Neuronal stem cell (in vitro differentiated cells): ENCODE measurements at regions not wholly inside any gene's neighbourhood (a gene's known extent, or its start where the extent isn't known, plus 50 kb on each side); places are given as distances from the start of the nearest gene placed in this dataset.

Source experiments
- DNase-seq: peaks from one replicate; pipeline ENCODE4 v3.0.0-alpha.2; 2013; ENCODE audit warnings: low spot score
- H2AFZ ChIP-seq: one replicate; pipeline ENCODE4 v1.6.1; 2013; ENCODE audit warnings: mild to moderate bottlenecking, low read length, inconsistent platforms
- H2AK5ac ChIP-seq: 2 replicates; pipeline ENCODE4 v1.6.1; 2013; ENCODE audit warnings: low read depth, mild to moderate bottlenecking, inconsistent platforms, low read length, moderate library complexity, mixed read lengths
- H2BK120ac ChIP-seq: 2 replicates; pipeline ENCODE4 v1.6.1; 2013; ENCODE audit warnings: low read depth, mild to moderate bottlenecking, inconsistent platforms, low read length, moderate library complexity, mixed read lengths
- H2BK12ac ChIP-seq: one replicate; pipeline ENCODE4 v1.6.1; 2013; ENCODE audit warnings: low read length, inconsistent platforms
- H2BK15ac ChIP-seq: 2 replicates; pipeline ENCODE4 v1.6.1; 2013; ENCODE audit warnings: mild to moderate bottlenecking, low read length, inconsistent platforms, mixed read lengths
- H2BK5ac ChIP-seq: one replicate; pipeline ENCODE4 v1.6.1; 2013; ENCODE audit warnings: inconsistent platforms, mild to moderate bottlenecking, low read length, moderate library complexity
- H3K14ac ChIP-seq: one replicate; pipeline ENCODE4 v1.6.1; 2013; ENCODE audit warnings: low read length, inconsistent platforms
- H3K18ac ChIP-seq: 2 replicates; pipeline ENCODE4 v1.6.1; 2013; ENCODE audit warnings: low read length, inconsistent platforms
- H3K23ac ChIP-seq: 2 replicates; pipeline ENCODE4 v1.6.1; 2013; ENCODE audit warnings: low read depth, mild to moderate bottlenecking, mixed read lengths, low read length, inconsistent platforms; ENCODE audit not compliant: poor library complexity
- H3K27ac ChIP-seq: replicated peaks from 3 replicates; pipeline ENCODE4 v1.5.1; 2013; ENCODE audit warnings: low read length, inconsistent platforms
- H3K27me3 ChIP-seq, 3 experiments: 2 replicates each; pipeline ENCODE4 v1.6.1; 2013; ENCODE audit warnings: low read length in 3 of 3, mild to moderate bottlenecking in 2 of 3, inconsistent platforms in 1 of 3, low read depth in 1 of 3, mixed read lengths in 1 of 3, moderate library complexity in 1 of 3; ENCODE audit not compliant: control insufficient read depth in 3 of 3, insufficient read depth in 3 of 3
- H3K36me3 ChIP-seq, 2 donors: replicated peaks in 1 of 2; 2 replicates each; pipeline ENCODE4 v1.6.1; 2013; ENCODE audit warnings: low read length in 2 of 2; ENCODE audit not compliant: control insufficient read depth in 2 of 2, insufficient read depth in 2 of 2
- H3K4ac ChIP-seq: 2 replicates; pipeline ENCODE4 v1.6.1; 2013; ENCODE audit warnings: inconsistent platforms, mild to moderate bottlenecking, low read length, moderate library complexity
- H3K4me1 ChIP-seq, 2 donors: 1 replicate in 1 of 2; 2 replicates in 1 of 2; pipeline ENCODE4 v1.6.1; 2013; ENCODE audit warnings: low read length in 2 of 2, low read depth in 1 of 2; ENCODE audit not compliant: control insufficient read depth in 2 of 2, insufficient read depth in 1 of 2
- H3K4me2 ChIP-seq: one replicate; pipeline ENCODE4 v1.6.1; 2013; ENCODE audit warnings: mild to moderate bottlenecking, low read length, inconsistent platforms; ENCODE audit not compliant: insufficient read depth, poor library complexity, severe bottlenecking
- H3K4me3 ChIP-seq, 2 donors: 2 replicates each; pipeline ENCODE4 v1.5.1; 2013; ENCODE audit warnings: low read length in 2 of 2, mild to moderate bottlenecking in 2 of 2, inconsistent platforms in 1 of 2, moderate library complexity in 1 of 2
- H3K79me1 ChIP-seq: one replicate; pipeline ENCODE4 v1.6.1; 2013; ENCODE audit warnings: low read depth, mild to moderate bottlenecking, inconsistent platforms, low read length, moderate library complexity
- H3K9ac ChIP-seq: one replicate; pipeline ENCODE4 v1.6.1; 2013; ENCODE audit warnings: mild to moderate bottlenecking, low read depth, low read length, inconsistent platforms; ENCODE audit not compliant: poor library complexity
- H3K9me3 ChIP-seq, 2 donors: replicated peaks in 1 of 2; 2 replicates each; pipeline versions ENCODE3 to v1.6.1; 2013; ENCODE audit warnings: low read length in 2 of 2, mild to moderate bottlenecking in 2 of 2, inconsistent platforms in 1 of 2, low read depth in 1 of 2, mixed read lengths in 1 of 2, moderate library complexity in 1 of 2; ENCODE audit not compliant: control insufficient read depth in 2 of 2, insufficient read depth in 1 of 2
- H4K8ac ChIP-seq: one replicate; pipeline ENCODE4 v1.6.1; 2013; ENCODE audit warnings: low read depth, mild to moderate bottlenecking, inconsistent platforms, low read length, moderate library complexity
- H4K91ac ChIP-seq: one replicate; pipeline ENCODE4 v1.6.1; 2013; ENCODE audit warnings: low read length, low read depth, mild to moderate bottlenecking, inconsistent platforms; ENCODE audit not compliant: poor library complexity
- WGBS, 2 donors: extraction: QIAGEN DNeasy Blood & Tissue Kit; methylation state at CpG; one replicate each; pipeline ENCODE4 v1.1.7; 2013; ENCODE audit warnings: missing lambda C conversion rate in 2 of 2, mixed read lengths in 1 of 2; ENCODE audit not compliant: insufficient read length in 2 of 2, insufficient replicate concordance in 1 of 2; ENCODE audit errors: extremely low coverage in 2 of 2; 5-methylcytosine and 5-hydroxymethylcytosine counted together

- H3K4me3 ChIP-seq: no peak overlapping the region
- H3K27me3 ChIP-seq: no peaks in the 10 kb centered on the region
- no peak overlapping the region for H2AFZ ChIP-seq
- no peak overlapping the region for H2BK15ac ChIP-seq
- peaks cover 3 to 8% of the 10 kb centered on the region in 2 donors for H3K36me3 ChIP-seq
- no peak overlapping the region for H3K9ac ChIP-seq
- H3K4ac ChIP-seq: no peak overlapping the region
- H3K23ac ChIP-seq: no peak overlapping the region
- H2BK5ac ChIP-seq: no peak overlapping the region
- H3K4me2 ChIP-seq: no peak overlapping the region
- WGBS, 2 donors: no CpG with 5 or more reads among the region's 8 CpGs
- H3K4me1 ChIP-seq: no peaks in the 10 kb centered on the region
- no peak overlapping the region for H3K27ac ChIP-seq
- H2AK5ac ChIP-seq: no peak overlapping the region
- no peak overlapping the region for H2BK120ac ChIP-seq
- H3K79me1 ChIP-seq: peaks cover 2% of the 10 kb centered on the region
- H2BK12ac ChIP-seq: no peak overlapping the region
- peaks cover 3 to 8% of the 10 kb centered on the region in 2 donors for H3K9me3 ChIP-seq
- no peak overlapping the region for H4K8ac ChIP-seq
- H3K18ac ChIP-seq: no peak overlapping the region
- DNase-seq: no peak
- no peak overlapping the region for H4K91ac ChIP-seq
- no peak overlapping the region for H3K14ac ChIP-seq
Observed at GRCh38 chr21:31443736-31444521, 99.9 kb upstream of the TIAM1 start.

- Histone ChIP-seq H2BK12ac (no peak overlapping the region), H4K91ac (no peak overlapping the region), H2BK120ac (no peak overlapping the region), H3K4ac (no peak overlapping the region), H3K23ac (no peak overlapping the region), H4K8ac (no peak overlapping the region), H3K27me3 (no peaks in the 10 kb centered on the region), H3K9me3 (peaks cover 3 to 8% of the 10 kb centered on the region in 2 donors), H3K4me2 (no peak overlapping the region), H3K79me1 (peaks cover 2% of the 10 kb centered on the region), H2BK15ac (no peak overlapping the region), H3K36me3 (peaks cover 3 to 8% of the 10 kb centered on the region in 2 donors), H3K27ac (no peak overlapping the region), H2AK5ac (no peak overlapping the region), H2AFZ (no peak overlapping the region), H3K18ac (no peak overlapping the region), H3K4me3 (no peak overlapping the region), H3K9ac (no peak overlapping the region), H2BK5ac (no peak overlapping the region), H3K4me1 (no peaks in the 10 kb centered on the region), H3K14ac (no peak overlapping the region)
- no CpG with 5 or more reads among the region's 6 CpGs for WGBS, 2 donors
- no peak for DNase-seq
Observed at GRCh38 chr21:31442339-31442738, 98.3 kb upstream of the TIAM1 start.

GRCh38 chr21:31429506-31429905 lies 85.4 kb upstream of the TIAM1 start:
- no CpG with 5 or more reads among the region's 9 CpGs for WGBS, 2 donors
- Histone ChIP-seq H3K18ac (no peak overlapping the region), H3K27me3 (no peaks in the 10 kb centered on the region), H3K4me2 (no peak overlapping the region), H2BK120ac (no peak overlapping the region), H3K4me3 (no peak overlapping the region), H3K4ac (no peak overlapping the region), H2AK5ac (no peak overlapping the region), H3K36me3 (peaks cover 2 to 12% of the 10 kb centered on the region in 2 donors), H3K27ac (no peak overlapping the region), H3K9ac (no peak overlapping the region), H3K4me1 (peaks cover 0 to 10% of the 10 kb centered on the region in 2 donors), H4K8ac (no peak overlapping the region), H4K91ac (no peak overlapping the region), H2BK12ac (no peak overlapping the region), H3K23ac (no peak overlapping the region), H3K9me3 (no peaks in the 10 kb centered on the region), H3K14ac (no peak overlapping the region), H2BK5ac (no peak overlapping the region), H2BK15ac (no peak overlapping the region), H2AFZ (no peak overlapping the region), H3K79me1 (peaks cover 3% of the 10 kb centered on the region)
- DNase-seq: no peak

GRCh38 chr21:31426235-31426797 lies 82.3 kb upstream of the TIAM1 start:
- Histone ChIP-seq H2BK12ac (no peak overlapping the region), H3K23ac (no peak overlapping the region), H3K4ac (no peak overlapping the region), H4K8ac (no peak overlapping the region), H2AK5ac (no peak overlapping the region), H2BK5ac (no peak overlapping the region), H2BK15ac (no peak overlapping the region), H3K4me3 (no peak overlapping the region), H3K27me3 (no peaks in the 10 kb centered on the region), H3K36me3 (peaks cover 0 to 12% of the 10 kb centered on the region in 2 donors), H3K9ac (no peak overlapping the region), H3K79me1 (peaks cover 3% of the 10 kb centered on the region), H3K9me3 (no peaks in the 10 kb centered on the region), H4K91ac (no peak overlapping the region), H3K14ac (no peak overlapping the region), H3K4me1 (peaks cover 0 to 10% of the 10 kb centered on the region in 2 donors), H2BK120ac (no peak overlapping the region), H2AFZ (no peak overlapping the region), H3K4me2 (no peak overlapping the region), H3K27ac (peak overlapping the region; percentile 28), H3K18ac (no peak overlapping the region)
- WGBS, 2 donors: no CpG with 5 or more reads among the region's 5 CpGs
- DNase-seq: no peak
